HEK293T (cell line): ENCODE measurements at regions not wholly inside any gene's neighbourhood (a gene's known extent, or its start where the extent isn't known, plus 50 kb on each side); places are given as distances from the start of the nearest gene placed in this dataset.

Experiments
- ARNT ChIP-seq: fragments of 450-650 bp; IDR thresholded peaks from 2 replicates; pipeline ENCODE4 v1.6.1; 2017; ENCODE audit warnings: mild to moderate bottlenecking
- BHLHE40 ChIP-seq: fragments of 450-650 bp; IDR thresholded peaks from 2 replicates; pipeline ENCODE4 v1.6.1; 2016; ENCODE audit warnings: mild to moderate bottlenecking, moderate library complexity, borderline replicate concordance
- ELF4 ChIP-seq: fragments of 450-650 bp; IDR thresholded peaks from 2 replicates; pipeline ENCODE4 v1.6.1; 2017; ENCODE audit warnings: antibody characterized with exemption
- FOXA1 ChIP-seq: fragments of 450-650 bp; IDR thresholded peaks from 2 replicates; pipeline ENCODE4 v1.6.1; 2016; ENCODE audit warnings: mild to moderate bottlenecking
- FOXK2 ChIP-seq: fragments of 450-650 bp; IDR thresholded peaks from 2 replicates; pipeline ENCODE4 v1.6.1; 2016; ENCODE audit warnings: mild to moderate bottlenecking
- FOXM1 ChIP-seq: fragments of 450-650 bp; IDR thresholded peaks from 2 replicates; pipeline ENCODE4 v1.6.1; 2017; ENCODE audit warnings: mild to moderate bottlenecking, borderline replicate concordance
- LEF1 ChIP-seq: fragments of 450-650 bp; IDR thresholded peaks from 2 replicates; pipeline ENCODE4 v1.6.1; 2017; ENCODE audit warnings: mild to moderate bottlenecking, borderline replicate concordance
- NFRKB ChIP-seq: fragments of 450-650 bp; IDR thresholded peaks from 2 replicates; pipeline ENCODE4 v1.6.1; 2016; ENCODE audit warnings: mild to moderate bottlenecking, moderate library complexity
- SP1 ChIP-seq: fragments of 450-650 bp; IDR thresholded peaks from 2 replicates; pipeline ENCODE4 v1.6.1; 2017
- SUZ12 ChIP-seq: fragments of 450-650 bp; IDR thresholded peaks from 2 replicates; pipeline ENCODE4 v1.6.1; 2016; ENCODE audit warnings: mild to moderate bottlenecking
- ZNF384 ChIP-seq: fragments of 450-650 bp; IDR thresholded peaks from 2 replicates; pipeline ENCODE4 v1.6.1; 2016
- TF ChIP-seq, protein P1 (sequence below): fragments of 450-650 bp; IDR thresholded peaks from 2 replicates; pipeline ENCODE4 v1.6.1; 2016

DNA sequence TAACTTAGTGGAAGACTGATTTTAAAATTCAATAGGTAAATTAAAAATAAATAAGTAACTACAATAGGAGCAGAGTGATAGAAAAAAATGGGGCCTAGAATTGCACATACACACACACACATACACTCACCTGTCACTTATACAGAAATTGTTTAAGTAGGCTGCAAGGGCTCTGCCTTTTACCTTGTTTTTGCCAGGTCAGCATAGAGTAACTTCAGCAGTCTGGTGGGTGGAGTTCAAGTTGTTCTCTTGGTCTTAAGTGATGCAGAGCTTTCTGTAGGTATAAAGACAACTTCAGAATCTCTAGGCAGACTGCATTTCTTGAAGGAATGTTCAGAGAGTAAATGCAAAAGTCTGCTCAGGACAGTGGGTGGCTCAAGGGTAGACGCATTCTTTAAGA, 457.0 kb downstream of the INHBA start:
- TF ChIP-seq ARNT (no peak), FOXM1 (no peak), SUZ12 (no peak), SP1 (no peak), FOXK2 (no peak), NFRKB (no peak), ZNF384 (no peak), FOXA1 (no peak), BHLHE40 (no peak), ELF4 (no peak), LEF1 (no peak)
- TF ChIP-seq, protein P1, sequence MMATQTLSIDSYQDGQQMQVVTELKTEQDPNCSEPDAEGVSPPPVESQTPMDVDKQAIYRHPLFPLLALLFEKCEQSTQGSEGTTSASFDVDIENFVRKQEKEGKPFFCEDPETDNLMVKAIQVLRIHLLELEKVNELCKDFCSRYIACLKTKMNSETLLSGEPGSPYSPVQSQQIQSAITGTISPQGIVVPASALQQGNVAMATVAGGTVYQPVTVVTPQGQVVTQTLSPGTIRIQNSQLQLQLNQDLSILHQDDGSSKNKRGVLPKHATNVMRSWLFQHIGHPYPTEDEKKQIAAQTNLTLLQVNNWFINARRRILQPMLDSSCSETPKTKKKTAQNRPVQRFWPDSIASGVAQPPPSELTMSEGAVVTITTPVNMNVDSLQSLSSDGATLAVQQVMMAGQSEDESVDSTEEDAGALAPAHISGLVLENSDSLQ, result no peak
